ENCODE measurements at regions not wholly inside any gene's neighbourhood (a gene's known extent, or its start where the extent isn't known, plus 50 kb on each side); places are given as distances from the start of the nearest gene placed in this dataset.

- FAIRE-seq (no peak), DNase-seq (ENCODE audit: low read depth in 1 of 2, low spot score in 2 of 2) (no peak)
- H3K23ac ChIP-seq (ENCODE audit: insufficient read length): no peak overlapping the region
- no peak overlapping the region for H4K5ac ChIP-seq (ENCODE audit: insufficient read length, low read depth, low read length)
- no peak overlapping the region for H2BK120ac ChIP-seq (replicated peaks; ENCODE audit: low read depth, low read length)
- H3K14ac ChIP-seq (ENCODE audit: insufficient read length): no peak overlapping the region
- POLR2A ChIA-PET (ENCODE audit: partially characterized antibody): no interaction called here
- H3K79me2 ChIP-seq (ENCODE audit: control insufficient read depth in 1 of 2, insufficient read depth in 2 of 2, low read length in 2 of 2): no peaks in the 10 kb centered on the region
- H4K20me1 ChIP-seq (replicated peaks in 1 of 2; ENCODE audit: control insufficient read depth in 1 of 2, insufficient read depth in 2 of 2, low read length in 2 of 2): no peaks in the 10 kb centered on the region
- no peak overlapping the region for H2BK20ac ChIP-seq (ENCODE audit: low read length)
- no peaks in the 10 kb centered on the region for H3K79me1 ChIP-seq (ENCODE audit: low read depth, low read length)
- H2AK5ac ChIP-seq (ENCODE audit: low read depth, low read length): no peak overlapping the region
- no peak overlapping the region for H3K9ac ChIP-seq (replicated peaks in 1 of 4; ENCODE audit: extremely low read depth in 1 of 4, low read depth in 3 of 4, low read length in 3 of 4)
- H3K56ac ChIP-seq (replicated peaks; ENCODE audit: insufficient read length, low read depth, low read length): no peak overlapping the region
- H3K27ac ChIP-seq (ENCODE audit: low read depth, low read length): no peak overlapping the region
- H3K9me3 ChIP-seq (ENCODE audit: insufficient read depth in 2 of 2, low read depth in 1 of 2, low read length in 1 of 2): no peaks in the 10 kb centered on the region
- CTCF ChIA-PET (ENCODE audit: partially characterized antibody): no interaction called here
- no peak overlapping the region for H3K4me3 ChIP-seq (ENCODE audit: extremely low read depth in 1 of 4, insufficient read depth in 2 of 4, low read depth in 3 of 4, low read length in 4 of 4)
- no peak overlapping the region for H2BK12ac ChIP-seq (ENCODE audit: low read depth, low read length)
- no peak overlapping the region for H4K91ac ChIP-seq (replicated peaks; ENCODE audit: insufficient read length, low read length)
- no peaks in the 10 kb centered on the region for H3K4me1 ChIP-seq (replicated peaks in 1 of 4; ENCODE audit: control insufficient read depth in 3 of 4, insufficient read depth in 4 of 4, low read length in 3 of 4)
- H3K23me2 ChIP-seq (ENCODE audit: low read depth, low read length): no peaks in the 10 kb centered on the region
- no peak overlapping the region for H3K18ac ChIP-seq (ENCODE audit: extremely low read depth, low read length)
- no peak overlapping the region for H4K8ac ChIP-seq (ENCODE audit: extremely low read depth, insufficient read depth, low read length)
- H2BK15ac ChIP-seq (ENCODE audit: low read length): no peak overlapping the region
- no peak overlapping the region for H3K4ac ChIP-seq (replicated peaks; ENCODE audit: insufficient read length, low read depth, low read length)
- H2BK5ac ChIP-seq (ENCODE audit: low read depth, low read length): no peak overlapping the region
- TF ChIP-seq GTF2F1 (IDR thresholded peaks at IDR 0.05; ENCODE audit: borderline replicate concordance, low read depth, low read length) (no peak), NRF1 (IDR thresholded peaks at IDR 0.05; ENCODE audit: low read depth, low read length) (no peak)
- TF ChIP-seq, protein P1, sequence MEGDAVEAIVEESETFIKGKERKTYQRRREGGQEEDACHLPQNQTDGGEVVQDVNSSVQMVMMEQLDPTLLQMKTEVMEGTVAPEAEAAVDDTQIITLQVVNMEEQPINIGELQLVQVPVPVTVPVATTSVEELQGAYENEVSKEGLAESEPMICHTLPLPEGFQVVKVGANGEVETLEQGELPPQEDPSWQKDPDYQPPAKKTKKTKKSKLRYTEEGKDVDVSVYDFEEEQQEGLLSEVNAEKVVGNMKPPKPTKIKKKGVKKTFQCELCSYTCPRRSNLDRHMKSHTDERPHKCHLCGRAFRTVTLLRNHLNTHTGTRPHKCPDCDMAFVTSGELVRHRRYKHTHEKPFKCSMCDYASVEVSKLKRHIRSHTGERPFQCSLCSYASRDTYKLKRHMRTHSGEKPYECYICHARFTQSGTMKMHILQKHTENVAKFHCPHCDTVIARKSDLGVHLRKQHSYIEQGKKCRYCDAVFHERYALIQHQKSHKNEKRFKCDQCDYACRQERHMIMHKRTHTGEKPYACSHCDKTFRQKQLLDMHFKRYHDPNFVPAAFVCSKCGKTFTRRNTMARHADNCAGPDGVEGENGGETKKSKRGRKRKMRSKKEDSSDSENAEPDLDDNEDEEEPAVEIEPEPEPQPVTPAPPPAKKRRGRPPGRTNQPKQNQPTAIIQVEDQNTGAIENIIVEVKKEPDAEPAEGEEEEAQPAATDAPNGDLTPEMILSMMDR (IDR thresholded peaks at IDR 0.05; ENCODE audit: control extremely low read depth in 1 of 3, insufficient read depth in 1 of 3, low read depth in 1 of 3, low read length in 3 of 3): no peak
- H3K36me3 ChIP-seq (ENCODE audit: control insufficient read depth in 2 of 4, insufficient read depth in 4 of 4, low read length in 3 of 4): no peaks in the 10 kb centered on the region
- no peak overlapping the region for H2AFZ ChIP-seq (ENCODE audit: low read length)
- WGBS, 2 experiments (ENCODE audit: extremely low coverage in 1 of 2, insufficient coverage in 1 of 2, insufficient read length in 1 of 2, insufficient replicate concordance in 2 of 2, low coverage in 1 of 2, low lambda C conversion rate in 2 of 2, missing lambda C conversion rate in 1 of 2): 88% methylated on average over 4 of the region's 4 CpGs; no CpG with 5 or more reads in 1 of the 2 experiments
- no peak overlapping the region for H3K4me2 ChIP-seq (ENCODE audit: insufficient read depth in 1 of 2, low read depth in 2 of 2, low read length in 2 of 2)
- no peaks in the 10 kb centered on the region for H3K27me3 ChIP-seq (replicated peaks in 1 of 4; ENCODE audit: control insufficient read depth in 3 of 4, extremely low read depth in 1 of 4, insufficient read depth in 3 of 4, low read length in 3 of 4)
Observed at GRCh38 chr12:83349907-83350611, 663.4 kb downstream of the TMTC2 start.

All from H1 (cell line).